HG03025 (cell line): ENCODE measurements at regions not wholly inside any gene's neighbourhood (a gene's known extent, or its start where the extent isn't known, plus 50 kb on each side); places are given as distances from the start of the nearest gene placed in this dataset.
"Not testable (repeated sequence)": the region's sequence is repeated elsewhere in the genome, so short reads cannot be mapped to it uniquely, and the experiment has no call there.

ENCODE experiments used
- ATAC-seq: cut with Tn5 transposase; IDR thresholded peaks from one replicate; pipeline ENCODE4 v1.9.1; 2021; ENCODE audit warnings: mild to moderate bottlenecking, moderate library complexity; ENCODE audit not compliant: unreplicated experiment, low FRiP score

GRCh38 chr13:105908586-105908985 lies 626.9 kb downstream of the EFNB2 start:
- no peak for ATAC-seq

- ATAC-seq: no peak
Observed at GRCh38 chr13:105907319-105908019, 628.0 kb downstream of the EFNB2 start.

- no peak for ATAC-seq
Observed at GRCh38 chr13:105906746-105907145, 628.7 kb downstream of the EFNB2 start.

- no peak for ATAC-seq
Observed at GRCh38 chr13:105904034-105904742, 631.3 kb downstream of the EFNB2 start.

- no peak for ATAC-seq
Observed at GRCh38 chr13:105902396-105902795, 633.1 kb downstream of the EFNB2 start.

- no peak for ATAC-seq
Observed at GRCh38 chr13:105897575-105897974, 637.9 kb downstream of the EFNB2 start.

GRCh38 chr13:105894697-105895096 lies 640.8 kb downstream of the EFNB2 start:
- ATAC-seq: no peak

- no peak for ATAC-seq
Observed at GRCh38 chr13:105890509-105890908, 645.0 kb downstream of the EFNB2 start.

GRCh38 chr13:105878119-105878700 lies 657.3 kb downstream of the EFNB2 start:
- no peak for ATAC-seq

- no peak for ATAC-seq
Observed at GRCh38 chr13:105874814-105875213, 660.6 kb downstream of the EFNB2 start.

- ATAC-seq: no peak
Observed at GRCh38 chr13:105871768-105872167, 663.7 kb downstream of the EFNB2 start.

GRCh38 chr13:105871326-105871725 lies 664.1 kb downstream of the EFNB2 start:
- no peak for ATAC-seq

GRCh38 chr13:105863300-105863920 lies 672.1 kb downstream of the EFNB2 start:
- no peak for ATAC-seq

GRCh38 chr13:105848494-105848893 lies 687.0 kb downstream of the EFNB2 start:
- ATAC-seq: no peak

GRCh38 chr13:105847527-105848291 lies 687.8 kb downstream of the EFNB2 start:
- ATAC-seq: no peak

GRCh38 chr13:105846923-105847322 lies 688.5 kb downstream of the EFNB2 start:
- no peak for ATAC-seq

GRCh38 chr13:105841286-105841685 lies 694.2 kb downstream of the EFNB2 start:
- no peak for ATAC-seq

GRCh38 chr13:105838231-105838630 lies 697.2 kb downstream of the EFNB2 start:
- no peak for ATAC-seq

- not testable (repeated sequence) for ATAC-seq
Observed at GRCh38 chr13:105837295-105837694, 698.2 kb downstream of the EFNB2 start.

- ATAC-seq: no peak
Observed at GRCh38 chr13:105830821-105831220, 704.6 kb downstream of the EFNB2 start.
